HEK293T (cell line): ENCODE measurements at regions not wholly inside any gene's neighbourhood (a gene's known extent, or its start where the extent isn't known, plus 50 kb on each side); places are given as distances from the start of the nearest gene placed in this dataset.
A peak's percentile ranks its signal among the peaks of the same experiment; 100 is the strongest.

Experiments used
- CTCF ChIA-PET: fragments of 350-600 bp; formaldehyde crosslinking; extraction: SDS; loops from one replicate; lab custom pipeline; 2021; ENCODE audit warnings: antibody characterized with exemption, inconsistent platforms; lab: Yijun Ruan, JAX
- POLR2A ChIA-PET: fragments of 350-600 bp; formaldehyde crosslinking; extraction: SDS; loops from one replicate; lab custom pipeline; 2020; ENCODE audit warnings: antibody characterized with exemption, inconsistent platforms; lab: Yijun Ruan, JAX
- DNase-seq: peaks from one replicate; pipeline ENCODE4 v3.0.0; 2012; ENCODE audit warnings: mixed read lengths; ENCODE audit errors: extremely low spot score
- ARNT ChIP-seq: fragments of 450-650 bp; IDR thresholded peaks from 2 replicates; pipeline ENCODE4 v1.6.1; 2017; ENCODE audit warnings: mild to moderate bottlenecking
- BHLHE40 ChIP-seq: fragments of 450-650 bp; IDR thresholded peaks from 2 replicates; pipeline ENCODE4 v1.6.1; 2016; ENCODE audit warnings: mild to moderate bottlenecking, moderate library complexity, borderline replicate concordance
- CTBP1 ChIP-seq: fragments of 450-650 bp; IDR thresholded peaks from 2 replicates; pipeline ENCODE4 v1.6.1; 2016; ENCODE audit warnings: borderline replicate concordance
- ELF4 ChIP-seq: fragments of 450-650 bp; IDR thresholded peaks from 2 replicates; pipeline ENCODE4 v1.6.1; 2017; ENCODE audit warnings: antibody characterized with exemption
- FOXA1 ChIP-seq: fragments of 450-650 bp; IDR thresholded peaks from 2 replicates; pipeline ENCODE4 v1.6.1; 2016; ENCODE audit warnings: mild to moderate bottlenecking
- FOXK2 ChIP-seq: fragments of 450-650 bp; IDR thresholded peaks from 2 replicates; pipeline ENCODE4 v1.6.1; 2016; ENCODE audit warnings: mild to moderate bottlenecking
- FOXM1 ChIP-seq: fragments of 450-650 bp; IDR thresholded peaks from 2 replicates; pipeline ENCODE4 v1.6.1; 2017; ENCODE audit warnings: mild to moderate bottlenecking, borderline replicate concordance
- HDGF ChIP-seq: fragments of 450-650 bp; IDR thresholded peaks from 2 replicates; pipeline ENCODE4 v1.6.1; 2017; ENCODE audit warnings: antibody characterized with exemption, borderline replicate concordance
- L3MBTL2 ChIP-seq: fragments of 450-650 bp; conservative IDR thresholded peaks from 2 replicates; pipeline ENCODE4 v1.6.1; 2016; ENCODE audit warnings: mild to moderate bottlenecking
- LEF1 ChIP-seq: fragments of 450-650 bp; IDR thresholded peaks from 2 replicates; pipeline ENCODE4 v1.6.1; 2017; ENCODE audit warnings: mild to moderate bottlenecking, borderline replicate concordance
- NFRKB ChIP-seq: fragments of 450-650 bp; IDR thresholded peaks from 2 replicates; pipeline ENCODE4 v1.6.1; 2016; ENCODE audit warnings: mild to moderate bottlenecking, moderate library complexity
- PKNOX1 ChIP-seq: fragments of 450-650 bp; IDR thresholded peaks from 2 replicates; pipeline ENCODE4 v1.6.1; 2016
- SP1 ChIP-seq: fragments of 450-650 bp; IDR thresholded peaks from 2 replicates; pipeline ENCODE4 v1.6.1; 2017
- SUZ12 ChIP-seq: fragments of 450-650 bp; IDR thresholded peaks from 2 replicates; pipeline ENCODE4 v1.6.1; 2016; ENCODE audit warnings: mild to moderate bottlenecking
- TARDBP ChIP-seq: fragments of 450-650 bp; IDR thresholded peaks from 2 replicates; pipeline ENCODE4 v1.6.1; 2016
- ZNF384 ChIP-seq: fragments of 450-650 bp; IDR thresholded peaks from 2 replicates; pipeline ENCODE4 v1.6.1; 2016

- TF ChIP-seq BHLHE40, result no peak
- no peak for TF ChIP-seq PKNOX1
- TF ChIP-seq FOXK2, result no peak
- no peak for TF ChIP-seq FOXM1
- TF ChIP-seq ZNF384, result no peak
- TF ChIP-seq FOXA1, result no peak
- TF ChIP-seq SP1, result no peak
- TF ChIP-seq ELF4, result no peak
- TF ChIP-seq SUZ12, result no peak
- no peak for TF ChIP-seq ARNT
- TF ChIP-seq LEF1, result no peak
- no peak for DNase-seq
- CTCF ChIA-PET, result no interaction called here
- POLR2A ChIA-PET, result no interaction called here
These were observed 342.0 kb downstream of the MLLT3 start for GRCh38 chr9:20280330-20280729.

GRCh38 chr9:20276762-20277161 lies 345.5 kb downstream of the MLLT3 start:
- CTCF ChIA-PET, result no interaction called here
- POLR2A ChIA-PET, result no interaction called here
- no peak for TF ChIP-seq ELF4
- no peak for TF ChIP-seq LEF1
- no peak for TF ChIP-seq ARNT
- no peak for TF ChIP-seq NFRKB
- TF ChIP-seq FOXM1, result no peak
- TF ChIP-seq TARDBP, result no peak
- TF ChIP-seq PKNOX1, result no peak
- TF ChIP-seq SP1, result no peak
- no peak for TF ChIP-seq FOXK2
- TF ChIP-seq CTBP1, result no peak
- no peak for TF ChIP-seq HDGF
- TF ChIP-seq SUZ12, result no peak
- TF ChIP-seq FOXA1, result no peak
- TF ChIP-seq L3MBTL2, result no peak
- TF ChIP-seq ZNF384, result no peak
- no peak for TF ChIP-seq BHLHE40
- no peak for DNase-seq

GRCh38 chr9:20271723-20272122 lies 350.6 kb downstream of the MLLT3 start:
- ChIA-PET CTCF (no interaction called here), POLR2A (no interaction called here)
- no peak for TF ChIP-seq L3MBTL2
- DNase-seq, result no peak

- DNase-seq, result no peak
- ChIA-PET CTCF (no interaction called here), POLR2A (no interaction called here)
- TF ChIP-seq L3MBTL2, result no peak
- no peak for TF ChIP-seq SUZ12
- no peak for TF ChIP-seq NFRKB
- TF ChIP-seq PKNOX1, result peak; percentile 77
- TF ChIP-seq LEF1, result no peak
- no peak for TF ChIP-seq ARNT
These were observed 351.2 kb downstream of the MLLT3 start for GRCh38 chr9:20271096-20271495.

- POLR2A ChIA-PET, result no interaction called here
- no peak for DNase-seq
- no peak for TF ChIP-seq FOXM1
- no peak for TF ChIP-seq CTBP1
- no peak for TF ChIP-seq FOXA1
- TF ChIP-seq ZNF384, result no peak
- TF ChIP-seq ARNT, result no peak
- TF ChIP-seq NFRKB, result no peak
- CTCF ChIA-PET, result no interaction called here
These were observed 352.1 kb downstream of the MLLT3 start for GRCh38 chr9:20270161-20270560.

- ChIA-PET POLR2A (no interaction called here), CTCF (no interaction called here)
- no peak for DNase-seq
- no peak for TF ChIP-seq SP1
- no peak for TF ChIP-seq NFRKB
- TF ChIP-seq ARNT, result no peak
- TF ChIP-seq L3MBTL2, result no peak
- TF ChIP-seq HDGF, result no peak
- no peak for TF ChIP-seq BHLHE40
- TF ChIP-seq SUZ12, result no peak
- TF ChIP-seq CTBP1, result no peak
- TF ChIP-seq FOXM1, result no peak
- TF ChIP-seq FOXA1, result no peak
- TF ChIP-seq FOXK2, result no peak
These were observed 352.7 kb downstream of the MLLT3 start for GRCh38 chr9:20269620-20270019.

GRCh38 chr9:20264896-20265295 lies 357.4 kb downstream of the MLLT3 start:
- no peak for TF ChIP-seq SP1
- TF ChIP-seq L3MBTL2, result no peak
- TF ChIP-seq BHLHE40, result no peak
- no peak for TF ChIP-seq FOXM1
- TF ChIP-seq SUZ12, result no peak
- TF ChIP-seq FOXA1, result no peak
- TF ChIP-seq CTBP1, result no peak
- no peak for TF ChIP-seq FOXK2
- no peak for TF ChIP-seq TARDBP
- no peak for TF ChIP-seq NFRKB
- TF ChIP-seq LEF1, result no peak
- TF ChIP-seq PKNOX1, result no peak
- no peak for TF ChIP-seq ARNT
- no peak for TF ChIP-seq HDGF
- no peak for TF ChIP-seq ZNF384
- TF ChIP-seq ELF4, result no peak
- CTCF ChIA-PET, result no interaction called here
- DNase-seq, result no peak
- POLR2A ChIA-PET, result no interaction called here
